GM12874 (cell line): ENCODE measurements at regions not wholly inside any gene's neighbourhood (a gene's known extent, or its start where the extent isn't known, plus 50 kb on each side); places are given as distances from the start of the nearest gene placed in this dataset.

Source experiments
- TF ChIP-seq, protein P1 (sequence below): IDR thresholded peaks from 2 replicates; pipeline ENCODE4 v1.5.1; 2011; ENCODE audit warnings: low read depth, mild to moderate bottlenecking, control low read depth, low read length, moderate library complexity; ENCODE audit not compliant: insufficient read depth

GRCh38 chr12:131321988-131322387, 368.3 kb downstream of the ADGRD1 start:
- TF ChIP-seq, protein P1, sequence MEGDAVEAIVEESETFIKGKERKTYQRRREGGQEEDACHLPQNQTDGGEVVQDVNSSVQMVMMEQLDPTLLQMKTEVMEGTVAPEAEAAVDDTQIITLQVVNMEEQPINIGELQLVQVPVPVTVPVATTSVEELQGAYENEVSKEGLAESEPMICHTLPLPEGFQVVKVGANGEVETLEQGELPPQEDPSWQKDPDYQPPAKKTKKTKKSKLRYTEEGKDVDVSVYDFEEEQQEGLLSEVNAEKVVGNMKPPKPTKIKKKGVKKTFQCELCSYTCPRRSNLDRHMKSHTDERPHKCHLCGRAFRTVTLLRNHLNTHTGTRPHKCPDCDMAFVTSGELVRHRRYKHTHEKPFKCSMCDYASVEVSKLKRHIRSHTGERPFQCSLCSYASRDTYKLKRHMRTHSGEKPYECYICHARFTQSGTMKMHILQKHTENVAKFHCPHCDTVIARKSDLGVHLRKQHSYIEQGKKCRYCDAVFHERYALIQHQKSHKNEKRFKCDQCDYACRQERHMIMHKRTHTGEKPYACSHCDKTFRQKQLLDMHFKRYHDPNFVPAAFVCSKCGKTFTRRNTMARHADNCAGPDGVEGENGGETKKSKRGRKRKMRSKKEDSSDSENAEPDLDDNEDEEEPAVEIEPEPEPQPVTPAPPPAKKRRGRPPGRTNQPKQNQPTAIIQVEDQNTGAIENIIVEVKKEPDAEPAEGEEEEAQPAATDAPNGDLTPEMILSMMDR, result no peak

- TF ChIP-seq, protein P1, result no peak
These were observed 370.2 kb downstream of the ADGRD1 start for GRCh38 chr12:131323879-131324278.

DNA sequence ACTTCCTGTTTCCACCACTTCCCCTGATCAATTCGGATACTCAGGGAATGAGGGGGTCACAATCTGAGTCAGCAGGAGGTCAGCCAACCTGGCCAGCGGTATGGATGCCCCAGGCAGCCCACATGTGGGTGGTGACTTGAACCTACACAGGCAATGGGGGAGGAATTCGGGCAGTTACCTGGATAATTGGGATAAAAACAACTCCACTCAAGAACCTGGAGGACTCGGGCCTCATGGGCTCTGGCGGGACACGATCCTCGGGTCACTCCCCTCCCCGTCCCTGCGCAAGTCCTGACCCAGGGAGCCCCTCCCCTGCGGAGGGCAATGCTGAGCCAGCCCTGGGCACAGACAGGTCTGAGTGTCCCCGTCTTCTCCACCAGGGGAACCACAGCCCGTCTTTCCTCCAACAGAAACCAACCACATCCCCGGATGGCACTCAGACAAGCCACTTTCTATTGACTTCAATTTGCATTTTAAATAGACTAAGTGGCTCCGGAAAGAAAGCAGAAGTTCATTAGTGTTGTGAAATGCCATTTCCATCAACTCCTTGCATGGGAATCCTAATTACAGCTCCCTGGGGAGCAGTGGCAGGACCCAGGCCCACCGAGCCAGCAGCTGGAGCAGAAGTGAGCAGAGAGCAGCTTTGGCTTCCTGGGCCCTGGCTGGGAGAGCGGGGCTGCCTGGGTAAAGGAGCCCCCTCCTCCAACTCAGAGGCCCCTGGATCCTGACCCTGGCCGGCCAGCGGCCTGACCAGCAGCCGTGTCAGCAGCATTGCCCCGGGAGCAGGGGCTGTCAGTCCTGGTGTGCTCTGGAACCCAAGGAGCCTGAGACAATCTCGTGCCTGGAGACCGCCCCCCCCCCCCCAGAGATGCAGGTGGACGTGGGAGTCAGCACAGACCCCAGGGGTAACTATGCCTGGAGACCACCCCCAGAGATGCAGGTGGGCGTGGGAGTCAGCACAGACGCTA, 374.1 kb downstream of the ADGRD1 start:
- TF ChIP-seq, protein P1, result no peak

- TF ChIP-seq, protein P1, result no peak
These were observed 376.6 kb downstream of the ADGRD1 start for GRCh38 chr12:131330106-131330815.

DNA sequence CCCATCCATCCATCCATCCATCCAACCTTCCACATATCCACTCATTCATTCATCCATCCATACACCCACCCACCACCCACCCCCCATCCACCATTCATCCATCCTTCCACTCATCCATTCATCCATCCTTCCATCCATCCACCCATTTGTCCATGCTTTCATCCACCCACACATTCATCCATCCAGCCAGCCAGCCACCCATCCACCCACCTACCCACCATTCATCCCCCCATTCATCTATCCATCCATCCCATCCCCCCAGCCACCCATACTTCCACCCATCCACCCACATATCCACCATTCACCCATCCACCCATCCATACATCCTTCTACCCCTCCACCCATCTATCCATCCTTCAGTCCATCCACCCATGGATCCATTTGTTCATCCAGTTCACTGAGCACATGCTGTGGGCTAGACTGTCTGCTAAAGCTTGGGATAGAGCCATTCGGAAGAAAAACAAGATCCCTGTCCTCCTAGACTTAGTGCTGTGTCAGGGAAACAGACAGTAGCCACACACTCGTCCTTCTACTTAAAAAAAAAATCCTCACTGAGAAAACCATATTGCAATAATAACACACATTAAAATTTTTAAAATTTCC, 377.5 kb downstream of the ADGRD1 start:
- TF ChIP-seq, protein P1, result no peak

GRCh38 chr12:131332224-131332623, 378.5 kb downstream of the ADGRD1 start:
- TF ChIP-seq, protein P1, result no peak

DNA sequence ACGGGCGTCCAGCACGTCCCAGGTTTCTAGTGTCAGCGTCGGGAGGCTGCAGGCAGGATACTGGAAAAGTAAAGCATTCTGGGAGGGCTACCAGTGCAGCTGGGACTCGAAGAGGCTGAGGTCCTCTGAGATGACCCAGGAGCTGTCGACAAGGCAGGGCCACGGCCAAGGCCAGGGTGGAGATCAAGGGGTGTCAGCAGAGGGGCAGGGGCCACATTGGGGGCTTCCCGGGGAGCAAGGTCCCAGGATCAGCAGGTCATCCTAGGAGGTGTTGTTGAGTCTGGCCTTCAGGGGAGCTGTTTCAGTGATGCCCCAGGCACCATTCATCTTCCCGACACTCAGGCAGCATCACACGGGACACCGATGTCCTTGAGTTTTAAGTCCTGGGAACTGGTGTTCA, 377.8 kb upstream of the SFSWAP start:
- TF ChIP-seq, protein P1, result no peak
